AG08396 (cell line): ENCODE measurements at regions not wholly inside any gene's neighbourhood (a gene's known extent, or its start where the extent isn't known, plus 50 kb on each side); places are given as distances from the start of the nearest gene placed in this dataset.
"Not testable (repeated sequence)": the region's sequence is repeated elsewhere in the genome, so short reads cannot be mapped to it uniquely, and the experiment has no call there.

Experiments used
- DNase-seq: peaks from one replicate; pipeline ENCODE4 v3.0.0; 2012; ENCODE audit warnings: low spot score, mixed read lengths

- DNase-seq: not testable (repeated sequence)
These were observed 80.4 kb upstream of the B3GAT1 start for GRCh38 chr11:134492411-134492810.

GRCh38 chr11:134489728-134490127, 77.7 kb upstream of the B3GAT1 start:
- no peak for DNase-seq

GRCh38 chr11:134488913-134489312, 76.9 kb upstream of the B3GAT1 start:
- no peak for DNase-seq

GRCh38 chr11:134488512-134488911, 76.5 kb upstream of the B3GAT1 start:
- no peak for DNase-seq

GRCh38 chr11:134487696-134488095, 75.7 kb upstream of the B3GAT1 start:
- no peak for DNase-seq

GRCh38 chr11:134486704-134487103, 74.7 kb upstream of the B3GAT1 start:
- DNase-seq: no peak

- DNase-seq: no peak
These were observed 74.1 kb upstream of the B3GAT1 start for GRCh38 chr11:134486106-134486505.

GRCh38 chr11:134485316-134485715, 73.3 kb upstream of the B3GAT1 start:
- no peak for DNase-seq

GRCh38 chr11:134483857-134484256, 71.8 kb upstream of the B3GAT1 start:
- no peak for DNase-seq

GRCh38 chr11:134483291-134483690, 71.2 kb upstream of the B3GAT1 start:
- DNase-seq: no peak

GRCh38 chr11:134482865-134483264, 70.8 kb upstream of the B3GAT1 start:
- DNase-seq: no peak

GRCh38 chr11:134481933-134482527, 70.0 kb upstream of the B3GAT1 start:
- no peak for DNase-seq

GRCh38 chr11:134481135-134481534, 69.1 kb upstream of the B3GAT1 start:
- no peak for DNase-seq

- no peak for DNase-seq
These were observed 68.2 kb upstream of the B3GAT1 start for GRCh38 chr11:134480136-134480712.

GRCh38 chr11:134479206-134480135, 67.4 kb upstream of the B3GAT1 start:
- DNase-seq: no peak

GRCh38 chr11:134478611-134479010, 66.6 kb upstream of the B3GAT1 start:
- no peak for DNase-seq

GRCh38 chr11:134478176-134478575, 66.1 kb upstream of the B3GAT1 start:
- no peak for DNase-seq

GRCh38 chr11:134477486-134477885, 65.4 kb upstream of the B3GAT1 start:
- no peak for DNase-seq

- DNase-seq: no peak
These were observed 64.5 kb upstream of the B3GAT1 start for GRCh38 chr11:134476435-134477021.

GRCh38 chr11:134475951-134476350, 63.9 kb upstream of the B3GAT1 start:
- DNase-seq: no peak

GRCh38 chr11:134474942-134475341, 62.9 kb upstream of the B3GAT1 start:
- DNase-seq: no peak

- no peak for DNase-seq
These were observed 62.2 kb upstream of the B3GAT1 start for GRCh38 chr11:134474070-134474860.
